Neural cell (in vitro differentiated cells): ENCODE measurements at regions not wholly inside any gene's neighbourhood (a gene's known extent, or its start where the extent isn't known, plus 50 kb on each side); places are given as distances from the start of the nearest gene placed in this dataset.

Experiments used
- CTCF ChIP-seq: fragments of 450-650 bp; IDR thresholded peaks from 2 replicates; pipeline ENCODE4 v1.5.1; 2014; ENCODE audit warnings: antibody characterized with exemption, mild to moderate bottlenecking, moderate library complexity; ENCODE audit not compliant: poor library complexity, severe bottlenecking
- EZH2 ChIP-seq: fragments of 200-600, 300-800 bp; shearing (Covaris generic), sonication (generic); IDR thresholded peaks from 2 replicates; pipeline ENCODE4 v1.6.1; 2014; ENCODE audit warnings: antibody characterized with exemption, low read length, borderline replicate concordance, mild to moderate bottlenecking; ENCODE audit not compliant: insufficient read depth, poor library complexity, severe bottlenecking
- POLR2AphosphoS5 ChIP-seq: IDR thresholded peaks from 2 replicates; pipeline ENCODE4 v1.6.1; 2012
- REST ChIP-seq: IDR thresholded peaks from 2 replicates; pipeline ENCODE4 v1.6.1; 2012; ENCODE audit warnings: borderline replicate concordance
- TAF1 ChIP-seq: IDR thresholded peaks from 2 replicates; pipeline ENCODE4 v1.6.1; 2012; ENCODE audit warnings: low read depth

DNA sequence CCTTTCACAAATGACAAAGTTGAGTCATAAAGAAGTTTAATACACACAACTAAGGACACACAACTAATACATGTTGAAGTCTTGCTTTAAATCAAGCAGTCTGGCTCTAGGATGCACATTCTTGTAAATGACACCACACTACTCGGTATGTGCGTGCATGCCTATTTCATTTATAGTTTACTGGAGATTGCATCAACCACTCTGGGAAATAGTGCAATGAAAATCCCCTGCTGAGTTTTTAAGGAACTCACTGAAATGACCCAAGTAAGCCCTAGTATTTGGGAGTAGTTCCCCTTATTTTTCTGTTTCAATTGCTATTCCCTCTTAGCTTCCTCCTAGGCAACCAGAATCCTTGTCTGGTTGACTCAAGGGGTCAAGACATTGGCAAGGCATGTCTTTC lies 160.2 kb upstream of the LARGE1 start:
- TF ChIP-seq REST, result no peak
- TF ChIP-seq POLR2AphosphoS5, result no peak
- no peak for TF ChIP-seq EZH2
- TF ChIP-seq CTCF, result no peak
- no peak for TF ChIP-seq TAF1
